ENCODE measurements at regions not wholly inside any gene's neighbourhood (a gene's known extent, or its start where the extent isn't known, plus 50 kb on each side); places are given as distances from the start of the nearest gene placed in this dataset.

DNA sequence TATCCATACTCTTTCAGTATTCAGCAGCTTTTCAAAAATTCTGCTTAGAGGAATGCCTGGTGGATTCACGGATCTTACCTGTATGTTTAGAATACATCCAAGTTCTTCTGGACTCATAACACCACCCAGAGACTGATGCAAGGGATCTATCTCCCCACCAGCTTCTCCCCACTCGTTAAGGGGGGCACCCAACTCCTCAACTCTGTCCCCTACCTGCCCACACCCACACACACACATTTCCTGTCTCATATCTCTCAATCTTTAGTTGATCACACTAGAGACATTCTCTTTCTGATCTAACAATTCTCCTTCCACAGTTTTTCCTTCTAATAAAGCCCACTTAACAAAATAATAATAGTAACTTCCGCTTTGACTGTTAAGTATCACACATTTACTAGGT is 110.1 kb downstream of the DLEU7 start:
- TF ChIP-seq, protein P1, sequence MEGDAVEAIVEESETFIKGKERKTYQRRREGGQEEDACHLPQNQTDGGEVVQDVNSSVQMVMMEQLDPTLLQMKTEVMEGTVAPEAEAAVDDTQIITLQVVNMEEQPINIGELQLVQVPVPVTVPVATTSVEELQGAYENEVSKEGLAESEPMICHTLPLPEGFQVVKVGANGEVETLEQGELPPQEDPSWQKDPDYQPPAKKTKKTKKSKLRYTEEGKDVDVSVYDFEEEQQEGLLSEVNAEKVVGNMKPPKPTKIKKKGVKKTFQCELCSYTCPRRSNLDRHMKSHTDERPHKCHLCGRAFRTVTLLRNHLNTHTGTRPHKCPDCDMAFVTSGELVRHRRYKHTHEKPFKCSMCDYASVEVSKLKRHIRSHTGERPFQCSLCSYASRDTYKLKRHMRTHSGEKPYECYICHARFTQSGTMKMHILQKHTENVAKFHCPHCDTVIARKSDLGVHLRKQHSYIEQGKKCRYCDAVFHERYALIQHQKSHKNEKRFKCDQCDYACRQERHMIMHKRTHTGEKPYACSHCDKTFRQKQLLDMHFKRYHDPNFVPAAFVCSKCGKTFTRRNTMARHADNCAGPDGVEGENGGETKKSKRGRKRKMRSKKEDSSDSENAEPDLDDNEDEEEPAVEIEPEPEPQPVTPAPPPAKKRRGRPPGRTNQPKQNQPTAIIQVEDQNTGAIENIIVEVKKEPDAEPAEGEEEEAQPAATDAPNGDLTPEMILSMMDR (IDR thresholded peaks at IDR 0.05), result no peak
- no peak for TF ChIP-seq POLR2A (IDR thresholded peaks at IDR 0.05)

Data from lower leg skin (tissue), 3 donors.